CD14-positive monocyte (primary cell): ENCODE measurements at regions not wholly inside any gene's neighbourhood (a gene's known extent, or its start where the extent isn't known, plus 50 kb on each side); places are given as distances from the start of the nearest gene placed in this dataset.

Experiments
- DNase-seq, 3 donors: peaks; one replicate each; pipeline ENCODE4 v3.0.0-alpha.2; 2011 to 2022
- H2AFZ ChIP-seq: 2 replicates; pipeline ENCODE4 v1.6.0; 2012; ENCODE audit warnings: mild to moderate bottlenecking, low read depth, low read length, inconsistent platforms; ENCODE audit not compliant: insufficient read depth, poor library complexity, severe bottlenecking
- H3K27ac ChIP-seq, 2 donors: 1 replicate in 1 of 2; 2 replicates in 1 of 2; pipeline ENCODE4 v1.5.1; 2012 to 2013; ENCODE audit warnings: low read length in 2 of 2, control low read depth in 1 of 2, inconsistent platforms in 1 of 2, low read depth in 1 of 2, mild to moderate bottlenecking in 1 of 2
- H3K27me3 ChIP-seq, 2 donors: one replicate each; pipeline versions ENCODE4 v1.6.0 to v1.6.1; 2011 to 2013; ENCODE audit warnings: low read length in 2 of 2; ENCODE audit not compliant: control insufficient read depth in 2 of 2, insufficient read depth in 2 of 2
- H3K36me3 ChIP-seq, 2 donors: replicated peaks in 1 of 2; 1 replicate in 1 of 2; 2 replicates in 1 of 2; pipeline versions ENCODE4 v1.5.1 to v1.6.1; 2012 to 2013; ENCODE audit warnings: low read length in 2 of 2, control low read depth in 1 of 2, inconsistent platforms in 1 of 2, mild to moderate bottlenecking in 1 of 2; ENCODE audit not compliant: insufficient read depth in 2 of 2, control insufficient read depth in 1 of 2
- H3K4me1 ChIP-seq, 2 donors: 1 replicate in 1 of 2; 2 replicates in 1 of 2; pipeline versions ENCODE4 v1.5.1 to v1.6.1; 2012 to 2013; ENCODE audit warnings: low read length in 2 of 2, control low read depth in 1 of 2, inconsistent platforms in 1 of 2, mild to moderate bottlenecking in 1 of 2, moderate library complexity in 1 of 2; ENCODE audit not compliant: insufficient read depth in 2 of 2, control insufficient read depth in 1 of 2
- H3K4me2 ChIP-seq: replicated peaks from 2 replicates; pipeline ENCODE3; 2012; ENCODE audit warnings: low read length, moderate library complexity, mild to moderate bottlenecking; ENCODE audit not compliant: poor library complexity, severe bottlenecking; ENCODE audit errors: extremely low read depth
- H3K4me3 ChIP-seq, 3 experiments: fragments of 200-600 bp in 1 of 3; sonication (generic) in 1 of 3; replicated peaks in 1 of 3; 1 replicate in 2 of 3; 2 replicates in 1 of 3; pipeline ENCODE4 v1.5.1; 2011 to 2013; ENCODE audit warnings: low read length in 3 of 3, mild to moderate bottlenecking in 3 of 3, control low read depth in 2 of 3, low read depth in 2 of 3, inconsistent platforms in 1 of 3, moderate library complexity in 1 of 3
- H3K79me2 ChIP-seq: 2 replicates; pipeline ENCODE4 v1.6.0; 2012; ENCODE audit warnings: mild to moderate bottlenecking, control low read depth, inconsistent platforms, low read length, moderate library complexity; ENCODE audit not compliant: insufficient read depth
- H3K9ac ChIP-seq: 2 replicates; pipeline ENCODE4 v1.6.0; 2017; ENCODE audit warnings: low read length, mild to moderate bottlenecking; ENCODE audit not compliant: insufficient read depth, poor library complexity, severe bottlenecking
- H3K9me3 ChIP-seq, 2 donors: replicated peaks in 1 of 2; 1 replicate in 1 of 2; 2 replicates in 1 of 2; pipeline versions ENCODE4 v1.5.1 to v1.6.1; 2012 to 2013; ENCODE audit warnings: low read length in 2 of 2, control low read depth in 1 of 2; ENCODE audit not compliant: control insufficient read depth in 1 of 2, insufficient read depth in 1 of 2
- H4K20me1 ChIP-seq: 2 replicates; pipeline ENCODE4 v1.6.0; 2012; ENCODE audit warnings: mild to moderate bottlenecking, low read length, control low read depth, moderate library complexity; ENCODE audit not compliant: insufficient read depth
- H3K27ac Mint-ChIP-seq, 7 donors: one replicate each; pipeline ENCODE4 v1.8.0; 2020; ENCODE audit warnings: mild to moderate bottlenecking in 7 of 7, mixed read lengths in 7 of 7, moderate library complexity in 6 of 7, inconsistent platforms in 2 of 7
- H3K27me3 Mint-ChIP-seq, 3 donors: one replicate each; pipeline ENCODE4 v1.8.0; 2021 to 2022; ENCODE audit warnings: low read depth in 3 of 3, mild to moderate bottlenecking in 3 of 3, mixed read lengths in 3 of 3, moderate library complexity in 3 of 3, inconsistent platforms in 1 of 3
- H3K36me3 Mint-ChIP-seq, 2 donors: one replicate each; pipeline ENCODE4 v1.8.0; 2020; ENCODE audit warnings: mixed read lengths in 2 of 2, inconsistent platforms in 1 of 2, mild to moderate bottlenecking in 1 of 2
- H3K4me1 Mint-ChIP-seq: one replicate; pipeline ENCODE4 v1.8.0; 2020; ENCODE audit warnings: mild to moderate bottlenecking, mixed read lengths
- H3K4me3 Mint-ChIP-seq, 2 donors: one replicate each; pipeline ENCODE4 v1.8.0; 2020; ENCODE audit warnings: mild to moderate bottlenecking in 2 of 2, mixed read lengths in 2 of 2, moderate library complexity in 1 of 2
- H3K9me3 Mint-ChIP-seq, 7 donors: one replicate each; pipeline ENCODE4 v1.8.0; 2020 to 2022; ENCODE audit warnings: mixed read lengths in 7 of 7, mild to moderate bottlenecking in 6 of 7, moderate library complexity in 6 of 7, inconsistent platforms in 2 of 7
- WGBS: methylation state at CpG from one replicate; pipeline ENCODE4 v1.1.5; 2013; ENCODE audit warnings: missing lambda C conversion rate; ENCODE audit not compliant: insufficient coverage; 5-methylcytosine and 5-hydroxymethylcytosine counted together
- intact Hi-C, 2 donors: fragments of 100-400 bp; cut with micrococcal nuclease; formaldehyde crosslinking; loops; one replicate each; pipeline versions ENCODE4 v1.15.0 to v1.15.1; 2023
- TF ChIP-seq, protein P1 (sequence below): fragments of 200-600 bp; IDR thresholded peaks from one replicate; pipeline ENCODE4 v1.8.0; 2022; ENCODE audit warnings: antibody characterized with exemption, mild to moderate bottlenecking

DNA sequence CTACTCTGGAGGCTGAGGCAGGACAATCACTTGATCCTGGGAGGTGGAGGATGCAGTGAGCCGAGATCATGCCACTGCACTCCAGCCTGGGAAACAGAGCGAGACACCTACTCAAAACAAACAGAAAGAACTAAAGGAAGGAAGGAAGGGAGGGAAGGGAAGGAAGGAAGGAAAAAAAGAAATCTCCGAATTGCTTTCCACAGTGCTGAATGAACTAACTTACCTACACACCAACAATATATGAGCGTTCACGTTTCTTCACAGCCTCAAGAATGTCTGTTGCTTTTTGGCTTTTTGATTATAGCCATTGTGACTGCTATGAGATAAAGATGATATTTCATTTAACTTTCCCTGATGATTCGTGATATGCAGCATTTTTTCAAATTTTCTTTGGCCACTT, 1343.7 kb downstream of the LRFN5 start:
- intact Hi-C loops = no loop called here
- no peaks in the 10 kb centered on the region for H3K79me2 ChIP-seq
- no peaks in the 10 kb centered on the region for H3K9me3 ChIP-seq
- no peaks in the 10 kb centered on the region for H4K20me1 ChIP-seq
- H3K27ac ChIP-seq = no peak overlapping the region
- no peaks in the 10 kb centered on the region for H3K27me3 ChIP-seq
- DNase-seq = no peak
- no peak overlapping the region for H2AFZ ChIP-seq
- Mint-ChIP-seq H3K27ac (no peak overlapping the region), H3K36me3 (no peaks in the 10 kb centered on the region), H3K4me3 (no peak overlapping the region), H3K4me1 (no peaks in the 10 kb centered on the region), H3K9me3 (peaks cover 0 to 14% (median 2%) of the 10 kb centered on the region in 7 donors), H3K27me3 (peaks cover 0 to 3% (median 0%) of the 10 kb centered on the region in 3 donors)
- no peak overlapping the region for H3K4me3 ChIP-seq
- H3K4me2 ChIP-seq = no peak overlapping the region
- 43% methylated on average over 1 of the region's 6 CpGs for WGBS
- H3K36me3 ChIP-seq = no peaks in the 10 kb centered on the region
- H3K9ac ChIP-seq = no peak overlapping the region
- TF ChIP-seq, protein P1, sequence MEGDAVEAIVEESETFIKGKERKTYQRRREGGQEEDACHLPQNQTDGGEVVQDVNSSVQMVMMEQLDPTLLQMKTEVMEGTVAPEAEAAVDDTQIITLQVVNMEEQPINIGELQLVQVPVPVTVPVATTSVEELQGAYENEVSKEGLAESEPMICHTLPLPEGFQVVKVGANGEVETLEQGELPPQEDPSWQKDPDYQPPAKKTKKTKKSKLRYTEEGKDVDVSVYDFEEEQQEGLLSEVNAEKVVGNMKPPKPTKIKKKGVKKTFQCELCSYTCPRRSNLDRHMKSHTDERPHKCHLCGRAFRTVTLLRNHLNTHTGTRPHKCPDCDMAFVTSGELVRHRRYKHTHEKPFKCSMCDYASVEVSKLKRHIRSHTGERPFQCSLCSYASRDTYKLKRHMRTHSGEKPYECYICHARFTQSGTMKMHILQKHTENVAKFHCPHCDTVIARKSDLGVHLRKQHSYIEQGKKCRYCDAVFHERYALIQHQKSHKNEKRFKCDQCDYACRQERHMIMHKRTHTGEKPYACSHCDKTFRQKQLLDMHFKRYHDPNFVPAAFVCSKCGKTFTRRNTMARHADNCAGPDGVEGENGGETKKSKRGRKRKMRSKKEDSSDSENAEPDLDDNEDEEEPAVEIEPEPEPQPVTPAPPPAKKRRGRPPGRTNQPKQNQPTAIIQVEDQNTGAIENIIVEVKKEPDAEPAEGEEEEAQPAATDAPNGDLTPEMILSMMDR = no peak
- no peaks in the 10 kb centered on the region for H3K4me1 ChIP-seq

DNA sequence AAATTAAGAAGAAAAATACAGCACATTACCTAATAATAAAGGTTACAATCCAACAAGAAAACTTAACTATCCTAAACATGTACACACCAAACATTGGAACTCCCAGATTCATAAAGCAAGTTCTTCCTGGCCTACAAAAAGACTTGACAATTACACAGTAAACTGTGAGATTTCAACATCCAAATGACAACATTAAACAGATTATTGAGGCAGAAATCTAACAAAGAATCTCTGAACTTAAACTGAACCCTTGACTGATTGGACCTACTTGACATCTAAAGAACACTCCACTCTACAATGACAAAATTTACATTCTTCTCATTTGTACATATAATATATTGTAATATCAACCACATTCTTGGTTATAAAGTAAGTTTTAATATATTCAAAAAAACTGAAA, 1341.3 kb downstream of the LRFN5 start:
- Histone ChIP-seq H2AFZ (no peak overlapping the region), H3K4me1 (no peaks in the 10 kb centered on the region), H3K79me2 (no peaks in the 10 kb centered on the region), H3K4me2 (no peak overlapping the region), H3K4me3 (no peak overlapping the region), H3K27ac (no peak overlapping the region), H4K20me1 (no peaks in the 10 kb centered on the region), H3K36me3 (no peaks in the 10 kb centered on the region), H3K9ac (no peak overlapping the region), H3K9me3 (no peaks in the 10 kb centered on the region), H3K27me3 (no peaks in the 10 kb centered on the region)
- Mint-ChIP-seq H3K27ac (no peak overlapping the region), H3K4me3 (no peak overlapping the region), H3K4me1 (no peaks in the 10 kb centered on the region), H3K36me3 (no peaks in the 10 kb centered on the region), H3K9me3 (peaks cover 0 to 14% (median 1%) of the 10 kb centered on the region in 7 donors), H3K27me3 (peaks cover 0 to 3% (median 0%) of the 10 kb centered on the region in 3 donors)
- intact Hi-C loops = no loop called here
- TF ChIP-seq, protein P1 = no peak
- DNase-seq = no peak
